CD14-positive monocyte (primary cell): ENCODE measurements at regions not wholly inside any gene's neighbourhood (a gene's known extent, or its start where the extent isn't known, plus 50 kb on each side); places are given as distances from the start of the nearest gene placed in this dataset.

ENCODE experiments used
- DNase-seq, 3 donors: peaks; one replicate each; pipeline ENCODE4 v3.0.0-alpha.2; 2011 to 2022
- H2AFZ ChIP-seq: 2 replicates; pipeline ENCODE4 v1.6.0; 2012; ENCODE audit warnings: mild to moderate bottlenecking, low read depth, low read length, inconsistent platforms; ENCODE audit not compliant: insufficient read depth, poor library complexity, severe bottlenecking
- H3K27ac ChIP-seq, 2 donors: 1 replicate in 1 of 2; 2 replicates in 1 of 2; pipeline ENCODE4 v1.5.1; 2012 to 2013; ENCODE audit warnings: low read length in 2 of 2, control low read depth in 1 of 2, inconsistent platforms in 1 of 2, low read depth in 1 of 2, mild to moderate bottlenecking in 1 of 2
- H3K27me3 ChIP-seq, 2 donors: one replicate each; pipeline versions ENCODE4 v1.6.0 to v1.6.1; 2011 to 2013; ENCODE audit warnings: low read length in 2 of 2; ENCODE audit not compliant: control insufficient read depth in 2 of 2, insufficient read depth in 2 of 2
- H3K36me3 ChIP-seq, 2 donors: replicated peaks in 1 of 2; 1 replicate in 1 of 2; 2 replicates in 1 of 2; pipeline versions ENCODE4 v1.5.1 to v1.6.1; 2012 to 2013; ENCODE audit warnings: low read length in 2 of 2, control low read depth in 1 of 2, inconsistent platforms in 1 of 2, mild to moderate bottlenecking in 1 of 2; ENCODE audit not compliant: insufficient read depth in 2 of 2, control insufficient read depth in 1 of 2
- H3K4me1 ChIP-seq, 2 donors: 1 replicate in 1 of 2; 2 replicates in 1 of 2; pipeline versions ENCODE4 v1.5.1 to v1.6.1; 2012 to 2013; ENCODE audit warnings: low read length in 2 of 2, control low read depth in 1 of 2, inconsistent platforms in 1 of 2, mild to moderate bottlenecking in 1 of 2, moderate library complexity in 1 of 2; ENCODE audit not compliant: insufficient read depth in 2 of 2, control insufficient read depth in 1 of 2
- H3K4me2 ChIP-seq: replicated peaks from 2 replicates; pipeline ENCODE3; 2012; ENCODE audit warnings: low read length, moderate library complexity, mild to moderate bottlenecking; ENCODE audit not compliant: poor library complexity, severe bottlenecking; ENCODE audit errors: extremely low read depth
- H3K4me3 ChIP-seq, 3 experiments: fragments of 200-600 bp in 1 of 3; sonication (generic) in 1 of 3; replicated peaks in 1 of 3; 1 replicate in 2 of 3; 2 replicates in 1 of 3; pipeline ENCODE4 v1.5.1; 2011 to 2013; ENCODE audit warnings: low read length in 3 of 3, mild to moderate bottlenecking in 3 of 3, control low read depth in 2 of 3, low read depth in 2 of 3, inconsistent platforms in 1 of 3, moderate library complexity in 1 of 3
- H3K79me2 ChIP-seq: 2 replicates; pipeline ENCODE4 v1.6.0; 2012; ENCODE audit warnings: mild to moderate bottlenecking, control low read depth, inconsistent platforms, low read length, moderate library complexity; ENCODE audit not compliant: insufficient read depth
- H3K9ac ChIP-seq: 2 replicates; pipeline ENCODE4 v1.6.0; 2017; ENCODE audit warnings: low read length, mild to moderate bottlenecking; ENCODE audit not compliant: insufficient read depth, poor library complexity, severe bottlenecking
- H3K9me3 ChIP-seq, 2 donors: replicated peaks in 1 of 2; 1 replicate in 1 of 2; 2 replicates in 1 of 2; pipeline versions ENCODE4 v1.5.1 to v1.6.1; 2012 to 2013; ENCODE audit warnings: low read length in 2 of 2, control low read depth in 1 of 2; ENCODE audit not compliant: control insufficient read depth in 1 of 2, insufficient read depth in 1 of 2
- H4K20me1 ChIP-seq: 2 replicates; pipeline ENCODE4 v1.6.0; 2012; ENCODE audit warnings: mild to moderate bottlenecking, low read length, control low read depth, moderate library complexity; ENCODE audit not compliant: insufficient read depth
- H3K27ac Mint-ChIP-seq, 7 donors: one replicate each; pipeline ENCODE4 v1.8.0; 2020; ENCODE audit warnings: mild to moderate bottlenecking in 7 of 7, mixed read lengths in 7 of 7, moderate library complexity in 6 of 7, inconsistent platforms in 2 of 7
- H3K27me3 Mint-ChIP-seq, 3 donors: one replicate each; pipeline ENCODE4 v1.8.0; 2021 to 2022; ENCODE audit warnings: low read depth in 3 of 3, mild to moderate bottlenecking in 3 of 3, mixed read lengths in 3 of 3, moderate library complexity in 3 of 3, inconsistent platforms in 1 of 3
- H3K36me3 Mint-ChIP-seq, 2 donors: one replicate each; pipeline ENCODE4 v1.8.0; 2020; ENCODE audit warnings: mixed read lengths in 2 of 2, inconsistent platforms in 1 of 2, mild to moderate bottlenecking in 1 of 2
- H3K4me1 Mint-ChIP-seq: one replicate; pipeline ENCODE4 v1.8.0; 2020; ENCODE audit warnings: mild to moderate bottlenecking, mixed read lengths
- H3K4me3 Mint-ChIP-seq, 2 donors: one replicate each; pipeline ENCODE4 v1.8.0; 2020; ENCODE audit warnings: mild to moderate bottlenecking in 2 of 2, mixed read lengths in 2 of 2, moderate library complexity in 1 of 2
- H3K9me3 Mint-ChIP-seq, 7 donors: one replicate each; pipeline ENCODE4 v1.8.0; 2020 to 2022; ENCODE audit warnings: mixed read lengths in 7 of 7, mild to moderate bottlenecking in 6 of 7, moderate library complexity in 6 of 7, inconsistent platforms in 2 of 7
- intact Hi-C, 2 donors: fragments of 100-400 bp; cut with micrococcal nuclease; formaldehyde crosslinking; loops; one replicate each; pipeline versions ENCODE4 v1.15.0 to v1.15.1; 2023
- TF ChIP-seq, protein P1 (sequence below): fragments of 200-600 bp; IDR thresholded peaks from one replicate; pipeline ENCODE4 v1.8.0; 2022; ENCODE audit warnings: antibody characterized with exemption, mild to moderate bottlenecking

- DNase-seq = no peak
- H4K20me1 ChIP-seq = no peaks in the 10 kb centered on the region
- Mint-ChIP-seq H3K27me3 (peaks cover 3 to 6% (median 5%) of the 10 kb centered on the region in 3 donors), H3K9me3 (peaks cover 0 to 2% (median 0%) of the 10 kb centered on the region in 7 donors), H3K27ac (no peak overlapping the region), H3K4me3 (no peak overlapping the region), H3K4me1 (no peaks in the 10 kb centered on the region), H3K36me3 (no peaks in the 10 kb centered on the region)
- H3K4me1 ChIP-seq = no peaks in the 10 kb centered on the region
- intact Hi-C loops = no loop called here
- H3K9ac ChIP-seq = no peak overlapping the region
- H3K79me2 ChIP-seq = no peaks in the 10 kb centered on the region
- H3K36me3 ChIP-seq = no peaks in the 10 kb centered on the region
- H3K4me3 ChIP-seq = no peak overlapping the region
- H3K4me2 ChIP-seq = no peak overlapping the region
- H3K27ac ChIP-seq = no peak overlapping the region
- H2AFZ ChIP-seq = no peak overlapping the region
- peaks cover 0 to 3% of the 10 kb centered on the region in 2 donors for H3K9me3 ChIP-seq
- TF ChIP-seq, protein P1, sequence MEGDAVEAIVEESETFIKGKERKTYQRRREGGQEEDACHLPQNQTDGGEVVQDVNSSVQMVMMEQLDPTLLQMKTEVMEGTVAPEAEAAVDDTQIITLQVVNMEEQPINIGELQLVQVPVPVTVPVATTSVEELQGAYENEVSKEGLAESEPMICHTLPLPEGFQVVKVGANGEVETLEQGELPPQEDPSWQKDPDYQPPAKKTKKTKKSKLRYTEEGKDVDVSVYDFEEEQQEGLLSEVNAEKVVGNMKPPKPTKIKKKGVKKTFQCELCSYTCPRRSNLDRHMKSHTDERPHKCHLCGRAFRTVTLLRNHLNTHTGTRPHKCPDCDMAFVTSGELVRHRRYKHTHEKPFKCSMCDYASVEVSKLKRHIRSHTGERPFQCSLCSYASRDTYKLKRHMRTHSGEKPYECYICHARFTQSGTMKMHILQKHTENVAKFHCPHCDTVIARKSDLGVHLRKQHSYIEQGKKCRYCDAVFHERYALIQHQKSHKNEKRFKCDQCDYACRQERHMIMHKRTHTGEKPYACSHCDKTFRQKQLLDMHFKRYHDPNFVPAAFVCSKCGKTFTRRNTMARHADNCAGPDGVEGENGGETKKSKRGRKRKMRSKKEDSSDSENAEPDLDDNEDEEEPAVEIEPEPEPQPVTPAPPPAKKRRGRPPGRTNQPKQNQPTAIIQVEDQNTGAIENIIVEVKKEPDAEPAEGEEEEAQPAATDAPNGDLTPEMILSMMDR = no peak
- no peaks in the 10 kb centered on the region for H3K27me3 ChIP-seq
These were observed 55.9 kb upstream of the ALB start for GRCh38 chr4:73348185-73348584.

GRCh38 chr4:73347497-73347896 is 56.6 kb upstream of the ALB start:
- peaks cover 0 to 3% of the 10 kb centered on the region in 2 donors for H3K9me3 ChIP-seq
- Mint-ChIP-seq H3K36me3 (no peaks in the 10 kb centered on the region), H3K27me3 (peaks cover 0 to 6% (median 5%) of the 10 kb centered on the region in 3 donors), H3K27ac (no peak overlapping the region), H3K4me1 (no peaks in the 10 kb centered on the region), H3K9me3 (peaks cover 0 to under 1% (median 0%) of the 10 kb centered on the region in 7 donors), H3K4me3 (no peak overlapping the region)
- H3K4me1 ChIP-seq = no peaks in the 10 kb centered on the region
- no peak for DNase-seq
- H3K36me3 ChIP-seq = no peaks in the 10 kb centered on the region
- H3K27ac ChIP-seq = no peak overlapping the region
- TF ChIP-seq, protein P1 = no peak
- H3K79me2 ChIP-seq = no peaks in the 10 kb centered on the region
- no peak overlapping the region for H3K4me2 ChIP-seq
- no peaks in the 10 kb centered on the region for H4K20me1 ChIP-seq
- H3K27me3 ChIP-seq = no peaks in the 10 kb centered on the region
- H3K4me3 ChIP-seq = no peak overlapping the region
- H2AFZ ChIP-seq = no peak overlapping the region
- H3K9ac ChIP-seq = no peak overlapping the region
- intact Hi-C loops = no loop called here
